Spleen (tissue), 11 donors: ENCODE measurements at regions not wholly inside any gene's neighbourhood (a gene's known extent, or its start where the extent isn't known, plus 50 kb on each side); places are given as distances from the start of the nearest gene placed in this dataset.
"Not testable (repeated sequence)": the region's sequence is repeated elsewhere in the genome, so short reads cannot be mapped to it uniquely, and the experiment has no call there.

Source experiments
- DNase-seq: peaks from one replicate; pipeline ENCODE4 v3.0.0-alpha.2; 2020
- H3K27ac ChIP-seq, 8 donors: fragments of 200-600 bp; sonication (generic) in 7 of 8; 1 replicate in 4 of 8; 2 replicates in 4 of 8; pipeline versions ENCODE4 v1.5.0 to v1.8.0; 2016 to 2021; ENCODE audit warnings: inconsistent platforms in 4 of 8, mild to moderate bottlenecking in 4 of 8, moderate library complexity in 1 of 8
- H3K27me3 ChIP-seq, 7 donors: fragments of 200-600 bp; sonication (generic) in 6 of 7; replicated peaks in 1 of 7; 1 replicate in 4 of 7; 2 replicates in 3 of 7; pipeline versions ENCODE4 v1.5.0 to v1.8.0; 2016 to 2021; ENCODE audit warnings: inconsistent platforms in 3 of 7, mild to moderate bottlenecking in 1 of 7
- H3K36me3 ChIP-seq, 6 donors: fragments of 200-600 bp; sonication (generic) in 5 of 6; 1 replicate in 4 of 6; 2 replicates in 2 of 6; pipeline versions ENCODE4 v1.5.0 to v1.8.0; 2016 to 2021; ENCODE audit warnings: inconsistent platforms in 2 of 6
- H3K4me1 ChIP-seq, 6 donors: fragments of 200-600 bp; sonication (generic) in 5 of 6; 1 replicate in 3 of 6; 2 replicates in 3 of 6; pipeline versions ENCODE4 v1.5.0 to v1.8.0; 2016 to 2021; ENCODE audit warnings: inconsistent platforms in 3 of 6
- H3K4me3 ChIP-seq, 8 donors: fragments of 200-600 bp; sonication (generic) in 7 of 8; 1 replicate in 4 of 8; 2 replicates in 4 of 8; pipeline versions ENCODE4 v1.5.0 to v1.8.0; 2016 to 2021; ENCODE audit warnings: inconsistent platforms in 4 of 8, mild to moderate bottlenecking in 4 of 8, moderate library complexity in 2 of 8
- H3K9me3 ChIP-seq, 8 donors: fragments of 200-600 bp; sonication (generic) in 7 of 8; 1 replicate in 4 of 8; 2 replicates in 4 of 8; pipeline versions ENCODE4 v1.5.0 to v1.8.0; 2016 to 2021; ENCODE audit warnings: inconsistent platforms in 4 of 8
- POLR2A ChIP-seq, 3 donors: fragments of 450-650 bp; IDR thresholded peaks; one replicate each; pipeline ENCODE4 v1.5.1; 2017; ENCODE audit warnings: antibody characterized with exemption in 3 of 3, mild to moderate bottlenecking in 1 of 3
- POLR2AphosphoS5 ChIP-seq, 3 donors: sonication (generic); formaldehyde crosslinking; IDR thresholded peaks; one replicate each; pipeline ENCODE4 v1.5.1; 2017; ENCODE audit warnings: antibody characterized with exemption in 3 of 3
- WGBS, 5 donors: extraction: QIAGEN DNeasy Blood & Tissue Kit in 3 of 5; methylation state at CpG; one replicate each; pipeline versions ENCODE4 v1.1.5 to v1.1.7; 2013 to 2018; 5-methylcytosine and 5-hydroxymethylcytosine counted together
- intact Hi-C: fragments of 100-400 bp; cut with DNase I; formaldehyde crosslinking; loops from one replicate; pipeline ENCODE4 v1.15.0; 2023; ENCODE audit warnings: low total_unique reads
- TF ChIP-seq, protein P1 (sequence below), 11 experiments: fragments of 200-600 bp in 7 of 11; fragments of 450-650 bp in 4 of 11; sonication (generic) in 4 of 11; IDR thresholded peaks in 8 of 11; conservative IDR thresholded peaks in 3 of 11; 1 replicate in 7 of 11; 2 replicates in 4 of 11; pipeline versions ENCODE4 v1.4.0 to v1.8.0; 2016 to 2021; ENCODE audit warnings: antibody characterized with exemption in 11 of 11, inconsistent platforms in 4 of 11, mild to moderate bottlenecking in 1 of 11
- donor health status: healthy with polysubstance abuse.
- donor health status: DM: no; HTN: no; CAD: no; lungs with moderate emphysema.
- donor health status: DM: no; HTN: no; CAD: no.
- donor health status: Bipolar disorder and iron deficiency.
- donor health status: healthy.
- donor health status: DM: no; HTN: no; CAD: no.
- donor health status: DM: yes; HTN: yes; CAD: no.

DNA sequence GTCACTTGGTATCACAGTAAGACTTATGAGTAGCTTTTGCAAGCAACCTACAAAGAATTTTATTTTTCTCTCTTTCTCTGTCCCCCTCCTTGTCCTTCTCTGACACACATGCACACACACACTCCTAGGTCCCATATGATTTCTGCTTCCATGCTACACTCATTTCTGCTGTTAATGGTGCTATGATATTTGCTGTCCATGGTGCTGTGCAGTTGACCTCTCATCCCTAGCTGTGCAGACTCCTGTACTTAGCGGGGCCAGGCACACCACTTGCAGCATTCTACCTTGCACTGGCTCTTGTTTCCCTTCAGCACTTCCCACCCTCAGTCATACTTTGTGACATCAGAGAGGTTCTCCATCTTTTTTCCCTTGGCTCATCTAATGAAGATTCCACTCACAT is 158.9 kb upstream of the CNTNAP4 start:
- Histone ChIP-seq H3K27ac (no peak overlapping the region), H3K9me3 (peaks cover 0 to 6% (median 0%) of the 10 kb centered on the region in 8 donors), H3K4me1 (no peaks in the 10 kb centered on the region), H3K4me3 (no peak overlapping the region), H3K27me3 (no peaks in the 10 kb centered on the region), H3K36me3 (no peaks in the 10 kb centered on the region)
- DNase-seq, result no peak
- TF ChIP-seq POLR2A (IDR thresholded peaks at IDR 0.05) (no peak), POLR2AphosphoS5 (IDR thresholded peaks at IDR 0.05) (no peak)
- TF ChIP-seq, protein P1, sequence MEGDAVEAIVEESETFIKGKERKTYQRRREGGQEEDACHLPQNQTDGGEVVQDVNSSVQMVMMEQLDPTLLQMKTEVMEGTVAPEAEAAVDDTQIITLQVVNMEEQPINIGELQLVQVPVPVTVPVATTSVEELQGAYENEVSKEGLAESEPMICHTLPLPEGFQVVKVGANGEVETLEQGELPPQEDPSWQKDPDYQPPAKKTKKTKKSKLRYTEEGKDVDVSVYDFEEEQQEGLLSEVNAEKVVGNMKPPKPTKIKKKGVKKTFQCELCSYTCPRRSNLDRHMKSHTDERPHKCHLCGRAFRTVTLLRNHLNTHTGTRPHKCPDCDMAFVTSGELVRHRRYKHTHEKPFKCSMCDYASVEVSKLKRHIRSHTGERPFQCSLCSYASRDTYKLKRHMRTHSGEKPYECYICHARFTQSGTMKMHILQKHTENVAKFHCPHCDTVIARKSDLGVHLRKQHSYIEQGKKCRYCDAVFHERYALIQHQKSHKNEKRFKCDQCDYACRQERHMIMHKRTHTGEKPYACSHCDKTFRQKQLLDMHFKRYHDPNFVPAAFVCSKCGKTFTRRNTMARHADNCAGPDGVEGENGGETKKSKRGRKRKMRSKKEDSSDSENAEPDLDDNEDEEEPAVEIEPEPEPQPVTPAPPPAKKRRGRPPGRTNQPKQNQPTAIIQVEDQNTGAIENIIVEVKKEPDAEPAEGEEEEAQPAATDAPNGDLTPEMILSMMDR (IDR thresholded peaks at IDR 0.05 in 8 of 11, conservative IDR thresholded peaks at IDR 0.05 in 3 of 11), result no peak
- WGBS, 5 donors, result 66 to 84% (median 77%) methylated on average over 1 of the region's 1 CpG
- intact Hi-C loops, result no loop called here

DNA sequence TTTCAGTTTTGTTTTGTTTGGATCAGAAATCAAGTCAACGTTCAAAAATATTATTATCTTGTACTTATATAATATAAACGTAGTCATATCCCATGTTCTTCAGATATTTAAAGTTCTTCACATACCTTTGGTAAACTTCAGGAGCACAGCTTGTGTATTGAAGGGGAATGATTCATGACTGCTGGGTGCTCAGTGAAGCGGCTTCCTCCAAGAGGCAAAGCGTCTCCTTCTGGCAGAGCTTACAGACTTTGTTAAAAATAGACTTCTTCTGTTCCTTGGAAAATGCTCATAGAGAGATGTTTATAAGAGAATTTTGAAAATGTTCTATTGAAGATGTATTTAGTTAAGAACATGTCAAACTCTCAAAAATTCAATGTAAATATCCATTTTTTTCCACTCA is 155.6 kb upstream of the CNTNAP4 start:
- WGBS, 5 donors, result 65 to 92% (median 75%) methylated on average over 4 of the region's 4 CpGs
- H3K4me3 ChIP-seq, result no peak overlapping the region
- peaks cover 0 to 6% (median 0%) of the 10 kb centered on the region in 8 donors for H3K9me3 ChIP-seq
- no peak overlapping the region for H3K27ac ChIP-seq
- H3K4me1 ChIP-seq, result no peaks in the 10 kb centered on the region
- no peaks in the 10 kb centered on the region for H3K27me3 ChIP-seq
- intact Hi-C loops, result no loop called here
- TF ChIP-seq, protein P1 (IDR thresholded peaks at IDR 0.05 in 8 of 11, conservative IDR thresholded peaks at IDR 0.05 in 3 of 11), result no peak
- TF ChIP-seq POLR2A (IDR thresholded peaks at IDR 0.05) (no peak), POLR2AphosphoS5 (IDR thresholded peaks at IDR 0.05) (no peak)
- no peaks in the 10 kb centered on the region for H3K36me3 ChIP-seq
- DNase-seq, result no peak

DNA sequence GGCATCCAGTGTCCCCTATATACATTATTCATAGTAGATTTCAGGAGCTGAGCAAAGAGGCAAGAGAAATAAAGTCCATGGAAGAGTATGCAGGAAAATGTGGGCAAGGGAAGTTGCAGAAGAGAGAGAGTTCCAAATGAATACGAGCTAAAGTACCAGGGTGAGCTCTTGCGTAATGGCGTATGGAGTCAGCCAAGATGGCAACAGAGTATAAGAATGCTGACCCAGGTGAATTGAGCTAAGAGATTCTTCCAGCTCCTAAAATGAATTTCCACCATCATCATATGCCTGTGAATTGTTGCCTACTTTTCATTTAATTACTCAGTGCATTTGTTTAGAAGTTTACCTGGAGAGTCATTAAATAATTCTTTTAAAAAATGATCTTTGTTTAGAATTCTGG is 153.2 kb upstream of the CNTNAP4 start:
- H3K36me3 ChIP-seq, result no peaks in the 10 kb centered on the region
- TF ChIP-seq POLR2A (IDR thresholded peaks at IDR 0.05) (no peak), POLR2AphosphoS5 (IDR thresholded peaks at IDR 0.05) (no peak)
- TF ChIP-seq, protein P1 (IDR thresholded peaks at IDR 0.05 in 8 of 11, conservative IDR thresholded peaks at IDR 0.05 in 3 of 11), result no peak
- H3K4me3 ChIP-seq, result no peak overlapping the region
- DNase-seq, result no peak
- no peaks in the 10 kb centered on the region for H3K27me3 ChIP-seq
- 73 to 80% (median 79%) methylated on average over 3 of the region's 3 CpGs for WGBS, 5 donors
- intact Hi-C loops, result no loop called here
- no peak overlapping the region for H3K27ac ChIP-seq
- peaks cover 0 to 16% (median 0%) of the 10 kb centered on the region in 8 donors for H3K9me3 ChIP-seq
- no peaks in the 10 kb centered on the region for H3K4me1 ChIP-seq

DNA sequence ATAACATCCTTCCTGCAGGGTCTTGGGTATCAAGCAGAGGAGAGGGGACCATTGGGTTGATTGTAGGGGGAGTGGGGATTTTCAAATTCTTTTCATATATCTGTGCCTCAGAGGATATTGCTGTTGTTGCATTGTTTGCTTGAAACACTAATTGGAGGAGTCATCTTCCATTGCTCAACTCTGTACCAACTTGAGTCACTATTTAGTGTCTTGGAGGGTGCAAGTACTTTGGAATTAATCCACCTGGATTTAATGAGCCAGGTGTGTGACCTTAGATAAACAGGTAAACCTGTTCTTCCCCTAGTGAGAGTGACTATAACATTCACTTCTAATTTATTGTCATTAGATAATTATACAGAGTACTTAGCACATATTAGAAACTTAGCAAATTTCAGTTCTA is 151.3 kb upstream of the CNTNAP4 start:
- Histone ChIP-seq H3K27ac (no peak overlapping the region), H3K4me1 (no peaks in the 10 kb centered on the region), H3K4me3 (no peak overlapping the region), H3K9me3 (peaks cover 0 to 28% (median 0%) of the 10 kb centered on the region in 8 donors), H3K36me3 (no peaks in the 10 kb centered on the region), H3K27me3 (no peaks in the 10 kb centered on the region)
- TF ChIP-seq POLR2AphosphoS5 (IDR thresholded peaks at IDR 0.05) (no peak), POLR2A (IDR thresholded peaks at IDR 0.05) (no peak)
- TF ChIP-seq, protein P1 (IDR thresholded peaks at IDR 0.05 in 8 of 11, conservative IDR thresholded peaks at IDR 0.05 in 3 of 11), result no peak
- intact Hi-C loops, result no loop called here
- DNase-seq, result no peak

DNA sequence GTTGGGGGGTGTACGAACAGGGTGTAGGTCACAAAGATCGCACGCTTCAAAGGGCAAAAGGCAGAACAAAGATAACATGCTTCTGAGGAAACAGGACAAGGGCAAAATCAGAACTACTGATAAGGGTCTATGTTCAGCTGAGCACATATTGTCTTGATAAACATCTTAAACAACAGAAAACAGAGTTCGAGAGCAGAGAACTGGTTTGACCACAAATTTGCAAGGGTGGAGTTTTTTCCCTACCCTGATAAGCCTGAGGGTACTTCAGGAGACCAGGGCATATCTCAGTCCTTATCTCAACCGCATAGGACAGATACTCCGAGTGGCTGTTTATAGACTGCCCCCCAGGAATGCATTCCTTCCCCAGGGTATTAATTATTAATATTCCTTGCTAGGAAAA is 139.1 kb upstream of the CNTNAP4 start:
- H3K4me3 ChIP-seq, H3K27ac ChIP-seq, intact Hi-C loops, H3K36me3 ChIP-seq, H3K27me3 ChIP-seq, DNase-seq, H3K4me1 ChIP-seq: not testable (repeated sequence)
- H3K9me3 ChIP-seq, result peaks cover 0 to 15% (median 4%) of the 10 kb centered on the region in 8 donors
- 63 to 72% (median 64%) methylated on average over 6 of the region's 6 CpGs for WGBS, 5 donors
